Stimulated activated CD8-positive, alpha-beta memory T cell treated with anti-CD3 and anti-CD28 coated beads, Interleukin-7, amount 100 ng/mL, for 24 hours (primary cell): ENCODE measurements at regions not wholly inside any gene's neighbourhood (a gene's known extent, or its start where the extent isn't known, plus 50 kb on each side); places are given as distances from the start of the nearest gene placed in this dataset.

ENCODE experiments used
- DNase-seq: peaks from one replicate; pipeline ENCODE4 v3.0.0-alpha.2; 2020; ENCODE audit warnings: low read depth

DNA sequence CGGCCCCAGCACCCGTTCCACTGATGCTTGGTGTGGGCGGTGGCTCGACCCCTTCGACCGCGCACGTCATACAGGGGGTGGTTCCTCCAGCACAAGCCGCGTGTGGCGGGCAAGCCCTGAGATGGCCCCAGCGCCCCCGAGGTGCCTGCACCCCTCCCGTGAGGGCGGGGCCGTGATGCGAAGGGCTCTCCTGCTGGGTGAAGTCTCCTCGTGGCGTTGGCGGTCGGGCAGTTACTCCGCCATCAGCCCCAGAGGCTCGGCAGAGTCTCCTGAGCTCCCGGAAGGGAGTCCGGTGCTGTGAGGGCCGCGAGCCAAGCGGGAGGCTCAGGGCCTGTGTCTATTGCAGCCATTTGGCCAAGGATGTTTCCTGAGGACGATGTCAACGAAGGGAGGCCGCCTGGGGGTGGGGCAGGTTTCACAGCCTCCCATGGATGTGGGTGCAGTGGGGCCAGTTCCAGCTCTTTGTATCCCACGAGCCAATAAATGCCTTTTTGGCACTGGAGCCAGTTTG is 78.1 kb upstream of the GALNT9 start:
- no peak for DNase-seq

DNA sequence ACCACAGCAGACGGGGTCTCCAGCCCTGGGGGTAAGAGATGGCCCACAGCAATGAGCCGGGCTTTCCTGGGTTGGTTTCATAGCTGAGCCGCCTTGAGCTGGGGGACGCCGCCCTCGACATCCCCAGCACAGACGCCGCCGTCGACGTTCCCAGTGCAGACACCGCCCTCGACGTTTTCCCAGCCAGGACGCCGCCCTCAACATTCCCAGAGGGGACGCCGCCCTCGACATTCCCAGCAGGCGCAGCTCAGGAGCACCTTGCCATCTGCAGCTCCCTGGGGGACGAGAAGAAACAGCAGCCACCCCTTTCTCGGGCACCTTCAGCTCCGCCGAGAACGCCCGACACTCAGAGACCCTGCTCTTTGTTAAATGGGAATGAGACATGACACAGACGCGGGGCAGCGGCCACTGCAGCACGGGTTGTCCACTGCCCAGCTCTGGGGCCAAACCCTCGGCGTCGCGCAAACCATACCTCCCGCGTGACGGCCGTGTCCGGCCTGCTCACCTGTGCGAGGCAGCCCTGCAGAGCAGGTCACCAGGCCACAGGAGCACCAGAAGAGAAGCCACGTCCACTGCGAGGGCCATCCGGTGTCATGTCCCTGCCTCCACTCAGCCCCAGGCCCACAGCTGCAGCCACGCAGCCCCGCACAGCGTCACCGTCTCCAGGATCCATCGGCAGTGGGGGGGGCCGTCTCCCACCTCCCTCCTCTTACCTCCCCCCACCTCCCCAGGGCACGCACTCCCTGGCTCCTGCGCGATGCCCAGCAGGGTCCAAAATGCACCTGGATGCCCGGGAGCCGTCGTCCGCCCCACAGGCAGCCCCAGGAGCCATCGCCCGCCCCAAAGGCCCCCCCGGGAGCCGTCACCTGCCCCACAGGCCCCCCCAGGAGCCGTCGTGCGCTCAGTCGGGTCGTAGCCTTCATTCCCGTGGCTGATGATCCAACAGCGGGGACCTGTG is 77.4 kb upstream of the GALNT9 start:
- no peak for DNase-seq

DNA sequence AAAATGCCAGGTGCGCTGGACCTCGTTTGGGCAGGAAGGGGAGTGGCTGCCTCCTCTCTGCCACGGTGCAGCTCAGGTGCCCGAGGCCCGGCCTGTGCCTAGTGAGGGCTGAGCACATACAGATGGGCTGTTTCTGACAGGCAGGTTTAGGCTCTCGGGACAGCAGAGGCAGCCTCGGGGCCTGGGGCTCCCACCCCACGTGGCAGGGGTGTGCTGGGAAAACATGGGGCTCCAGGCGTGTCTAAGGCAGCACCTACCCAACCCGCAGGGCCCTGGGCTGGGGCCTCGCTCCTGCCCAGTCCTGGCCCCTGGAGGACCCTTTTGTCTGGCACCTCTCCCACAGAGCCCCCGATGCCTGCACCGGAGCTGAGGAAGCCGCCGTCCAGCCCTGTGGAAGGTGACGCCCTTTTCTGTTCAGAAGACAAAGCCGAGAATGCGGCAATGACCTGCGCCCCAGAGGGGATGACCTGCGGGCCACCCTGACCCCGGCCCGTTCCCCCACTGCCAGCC is 76.4 kb upstream of the GALNT9 start:
- no peak for DNase-seq

DNA sequence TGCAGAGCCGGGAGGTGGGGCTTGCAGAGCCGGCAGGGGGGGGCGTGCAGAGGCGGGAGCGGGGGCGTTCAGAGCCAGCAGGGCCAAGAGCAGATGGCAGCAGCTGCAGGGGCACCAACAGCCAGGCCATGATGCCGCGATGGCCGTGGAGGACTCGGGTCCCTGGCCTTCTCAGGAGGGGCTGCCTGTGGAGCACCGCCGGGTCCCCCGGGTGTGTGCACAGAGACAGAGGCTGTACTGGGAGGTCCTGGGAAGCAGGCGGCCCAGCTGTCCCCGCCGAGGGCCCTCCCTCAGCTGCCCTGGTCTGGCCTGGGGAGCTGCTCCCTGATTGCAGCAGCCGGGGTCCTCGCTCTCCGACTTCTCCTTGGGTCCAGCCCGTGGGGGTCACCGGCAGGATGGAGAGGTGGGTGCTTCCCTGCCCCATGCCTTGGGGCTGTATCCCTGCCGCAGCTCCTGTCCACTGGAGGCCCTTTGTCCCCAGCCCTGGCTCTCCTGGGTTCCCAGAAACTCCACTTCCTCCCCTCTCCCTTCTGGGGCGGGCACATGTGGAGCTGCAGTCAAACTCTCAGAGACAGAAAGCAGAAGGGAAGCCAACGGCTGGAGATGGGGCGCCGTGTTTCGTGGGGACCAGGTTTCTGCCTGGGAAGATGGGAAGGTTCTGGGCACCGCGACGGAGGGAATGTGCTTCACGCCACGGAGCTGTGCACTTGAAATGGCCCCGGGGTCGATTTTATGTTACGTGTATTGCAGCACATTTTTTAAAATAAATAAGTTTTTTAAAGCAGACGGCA is 75.8 kb upstream of the GALNT9 start:
- no peak for DNase-seq

- no peak for DNase-seq
These were observed 75.1 kb upstream of the GALNT9 start for GRCh38 chr12:132404435-132404855.

DNA sequence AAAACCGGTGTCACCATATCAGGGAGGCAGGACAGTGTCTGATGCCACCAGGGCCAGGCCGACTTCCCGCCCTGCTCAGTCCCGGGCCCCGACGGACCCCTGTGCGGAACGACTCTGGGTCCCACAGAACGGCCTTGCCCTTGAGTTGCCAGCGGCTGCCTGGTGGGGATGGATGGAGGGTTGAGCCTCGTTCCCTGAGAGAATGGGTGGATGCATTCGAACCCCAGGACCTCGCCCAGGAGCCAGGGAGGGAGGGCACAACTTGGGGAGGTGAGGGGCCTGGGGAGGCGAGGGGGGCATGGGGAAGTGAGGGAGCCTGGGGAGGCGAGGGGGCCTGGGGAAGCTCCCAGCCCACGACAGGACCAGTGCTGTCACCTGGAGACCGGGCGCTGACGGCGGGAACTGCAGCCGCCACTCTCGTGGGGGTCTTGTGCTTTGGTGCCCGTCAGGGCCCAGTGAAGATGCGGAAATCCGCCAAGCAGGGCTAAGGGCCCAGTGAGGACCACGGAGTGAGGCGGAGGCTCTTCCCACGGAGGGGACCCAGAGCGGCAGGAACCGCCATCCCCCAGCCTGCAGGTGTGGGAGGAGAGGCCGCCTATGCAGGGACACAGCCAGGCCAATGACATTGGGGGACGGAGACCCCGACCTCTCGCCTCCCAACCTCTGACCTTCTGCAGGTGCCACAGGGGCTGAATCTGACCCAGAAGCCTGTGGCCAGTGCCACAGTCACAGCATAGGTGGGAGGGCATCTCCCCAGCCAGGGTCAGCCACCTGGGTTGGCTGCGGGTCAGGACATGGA is 74.4 kb upstream of the GALNT9 start:
- no peak for DNase-seq

- DNase-seq = no peak
These were observed 73.5 kb upstream of the GALNT9 start for GRCh38 chr12:132402831-132403416.

DNA sequence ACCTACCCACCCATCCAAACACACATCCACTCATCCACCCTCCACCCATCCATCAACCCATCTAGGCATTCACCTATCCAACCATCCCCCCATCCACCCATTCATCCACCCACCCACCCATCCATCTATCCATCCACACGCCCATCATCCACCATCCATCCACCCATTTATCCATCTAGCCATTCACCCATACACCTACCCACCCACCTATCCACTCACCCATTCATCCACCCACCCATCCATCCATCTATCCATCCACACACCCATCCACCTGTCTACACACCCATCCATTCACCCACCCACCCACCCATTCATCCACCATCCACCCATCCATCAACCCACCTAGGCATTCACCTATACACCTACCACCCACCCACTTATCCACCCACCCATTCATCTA is 72.6 kb upstream of the GALNT9 start:
- no peak for DNase-seq

DNA sequence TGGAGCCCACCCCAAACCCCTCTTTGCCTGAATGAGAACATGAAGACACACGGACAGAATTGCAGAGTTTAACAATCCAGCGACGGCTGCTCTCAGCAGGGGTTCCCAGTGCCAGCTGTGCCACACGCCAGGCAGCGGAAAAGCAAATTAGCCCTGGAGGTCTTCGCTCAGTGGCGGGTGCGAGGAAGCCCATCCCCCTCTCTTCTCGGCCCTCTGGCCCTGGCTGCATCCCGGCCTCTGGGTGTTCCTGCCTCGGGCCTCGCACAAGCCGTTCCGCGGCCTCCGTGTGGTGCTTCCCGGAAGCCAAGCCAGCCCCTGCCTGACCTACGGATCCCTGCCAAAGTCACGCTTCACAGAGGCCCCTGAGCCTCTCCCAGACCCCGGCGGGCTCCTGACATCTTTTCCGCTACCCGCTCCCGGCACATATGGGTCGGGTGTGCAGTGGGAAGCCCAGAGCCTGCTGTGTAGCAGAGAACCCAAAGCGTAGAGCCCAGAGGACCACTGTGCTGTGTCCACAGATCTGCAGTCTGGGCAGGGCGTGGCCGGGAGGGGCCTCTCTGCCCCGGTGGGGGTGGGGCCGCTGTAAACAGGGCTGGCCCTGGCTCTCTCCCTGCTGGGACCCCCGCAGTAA is 70.7 kb upstream of the GALNT9 start:
- DNase-seq = no peak

DNA sequence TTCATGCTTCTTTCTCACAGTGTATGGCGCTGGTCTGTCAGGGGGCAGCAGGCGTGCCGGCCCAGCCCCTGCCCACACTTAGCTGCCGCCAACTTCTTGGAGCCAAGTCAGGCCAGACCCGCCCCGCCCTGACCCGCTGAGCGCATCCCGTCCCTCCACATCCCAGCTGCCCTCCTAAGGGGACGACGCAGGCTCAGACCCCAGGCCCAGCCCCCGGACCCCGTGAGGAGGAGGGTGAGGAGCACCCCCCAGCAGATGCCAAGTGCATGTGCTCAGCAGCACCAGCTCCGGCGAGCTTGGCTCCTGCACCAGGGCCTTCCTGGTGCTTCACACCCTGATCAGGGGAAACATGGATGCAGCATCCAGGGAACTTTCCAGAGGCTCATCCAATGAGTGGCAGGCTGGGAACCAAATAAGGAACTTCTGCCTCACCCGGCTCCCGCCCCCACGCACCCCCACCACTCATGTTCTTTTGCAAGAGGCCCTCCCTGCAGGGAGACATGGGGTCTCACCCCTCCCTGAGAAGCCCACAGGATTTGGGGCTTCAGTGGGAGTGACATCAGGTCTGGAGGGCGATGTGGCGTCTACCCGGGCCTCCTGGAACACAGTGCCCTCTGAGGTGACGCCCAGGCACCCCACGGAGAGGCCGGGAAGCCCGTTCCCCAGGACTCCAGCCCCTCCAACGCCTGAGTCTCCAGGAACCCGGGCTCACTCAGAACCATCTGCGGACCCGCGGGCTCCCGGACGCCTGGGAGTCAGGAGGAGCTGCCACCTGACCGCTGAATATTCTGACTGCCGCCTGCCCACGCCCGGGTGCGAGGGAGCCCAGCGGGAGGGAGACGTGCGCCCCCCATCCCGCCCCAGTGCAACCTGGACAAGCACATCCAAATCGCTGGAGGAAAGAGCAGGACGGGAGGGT is 70.0 kb upstream of the GALNT9 start:
- DNase-seq = no peak

DNA sequence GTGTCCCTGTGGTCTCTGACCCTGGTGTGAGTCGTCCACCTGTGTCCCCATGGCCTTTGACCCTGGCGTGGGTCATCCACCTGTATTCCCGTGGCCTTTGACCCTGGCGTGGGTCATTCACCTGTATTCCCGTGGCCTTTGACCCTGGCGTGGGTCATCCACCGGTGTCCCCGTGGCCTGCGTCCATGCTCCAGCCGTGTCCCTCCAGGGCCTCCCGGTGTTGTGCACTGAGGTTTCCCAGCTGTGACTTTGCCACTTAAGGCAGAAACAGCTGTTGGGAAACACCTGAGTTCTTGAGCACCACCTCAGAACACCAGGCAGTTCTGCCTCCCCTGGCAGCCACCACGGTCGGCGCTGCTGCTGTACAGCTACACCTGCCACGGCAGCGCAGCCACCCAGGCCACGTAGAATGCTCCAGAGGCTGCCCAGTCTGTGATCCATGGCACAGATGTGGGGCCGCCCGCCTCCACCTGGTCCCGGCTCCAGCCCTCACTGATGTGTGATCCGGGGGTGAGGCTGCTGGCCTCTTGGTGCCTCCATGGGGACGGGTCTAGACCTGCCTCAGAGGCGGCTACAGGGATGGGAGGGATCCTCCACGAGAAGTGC is 69.1 kb upstream of the GALNT9 start:
- no peak for DNase-seq

- DNase-seq = no peak
These were observed 68.6 kb upstream of the GALNT9 start for GRCh38 chr12:132397934-132398385.

GRCh38 chr12:132397152-132397933 is 68.0 kb upstream of the GALNT9 start:
- no peak for DNase-seq

GRCh38 chr12:132396657-132397056 is 67.3 kb upstream of the GALNT9 start:
- DNase-seq = no peak

- DNase-seq = no peak
These were observed 66.5 kb upstream of the GALNT9 start for GRCh38 chr12:132395908-132396305.

GRCh38 chr12:132395192-132395907 is 66.0 kb upstream of the GALNT9 start:
- no peak for DNase-seq

GRCh38 chr12:132393991-132394949 is 64.9 kb upstream of the GALNT9 start:
- DNase-seq = no peak
